HG03139 (cell line): ENCODE measurements at regions not wholly inside any gene's neighbourhood (a gene's known extent, or its start where the extent isn't known, plus 50 kb on each side); places are given as distances from the start of the nearest gene placed in this dataset.

Experiments used
- ATAC-seq: cut with Tn5 transposase; IDR thresholded peaks from one replicate; pipeline ENCODE4 v1.9.1; 2021; ENCODE audit not compliant: unreplicated experiment

DNA sequence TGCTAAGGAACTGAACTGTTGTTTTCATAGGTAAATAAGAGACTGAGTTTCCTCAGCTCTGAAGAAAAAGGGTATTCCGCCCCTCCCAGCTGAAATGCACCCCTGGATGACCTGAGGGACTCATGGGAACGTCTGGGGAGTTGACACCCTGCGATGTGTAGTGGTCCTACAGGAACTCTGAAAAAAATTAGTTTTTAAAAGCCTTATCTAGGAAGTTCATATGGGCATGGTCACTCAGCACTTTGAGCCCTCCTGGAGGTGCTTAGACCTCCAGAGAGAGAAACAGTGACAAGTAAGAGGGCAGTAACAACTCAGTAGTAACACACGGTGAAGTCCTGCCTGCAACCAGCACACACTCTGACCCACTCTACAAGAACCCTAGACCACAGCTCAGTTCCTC is 91.2 kb upstream of the CNOT2 start:
- no peak for ATAC-seq

GRCh38 chr12:70154087-70154638 is 89.1 kb upstream of the CNOT2 start:
- no peak for ATAC-seq

GRCh38 chr12:70154960-70155589 is 88.2 kb upstream of the CNOT2 start:
- no peak for ATAC-seq

DNA sequence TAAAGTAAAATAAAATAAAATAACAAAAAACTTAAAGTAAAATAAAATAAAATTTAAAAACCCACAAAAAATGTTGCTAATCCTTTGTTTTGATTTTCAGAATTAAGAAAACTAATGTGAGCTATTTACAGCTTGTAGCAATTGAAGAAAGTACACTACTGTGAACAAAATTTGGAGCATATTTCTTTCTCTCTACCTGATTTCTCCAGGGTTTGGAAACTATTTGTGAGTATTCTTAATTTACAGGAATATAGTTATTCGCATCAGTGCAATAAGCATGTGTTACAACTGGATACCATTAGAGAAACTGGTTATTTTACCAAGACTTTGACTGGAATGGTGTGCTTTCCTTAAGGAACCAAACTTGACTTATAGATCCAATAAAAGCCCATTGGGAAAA is 86.1 kb upstream of the CNOT2 start:
- ATAC-seq: no peak

DNA sequence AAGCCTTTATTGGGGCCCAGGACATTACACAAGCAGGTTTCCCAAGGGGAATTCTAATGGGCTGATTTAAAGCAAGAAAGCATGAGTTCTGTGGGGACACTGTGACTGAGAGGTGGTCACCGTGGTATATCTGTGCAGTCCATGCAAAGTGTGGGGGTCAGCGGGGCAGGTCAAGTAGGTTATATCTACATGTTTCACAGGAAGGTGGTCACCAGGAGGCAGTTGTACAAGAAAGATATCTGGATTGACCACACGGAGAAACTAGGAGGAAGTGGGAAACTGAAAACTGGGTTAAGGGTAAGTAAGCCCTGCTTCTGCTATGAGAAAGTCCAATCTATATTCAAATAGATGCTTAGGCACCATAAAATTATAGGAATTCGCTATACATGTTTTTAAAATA is 77.8 kb upstream of the CNOT2 start:
- no peak for ATAC-seq

GRCh38 chr12:70176290-70176689 is 66.9 kb upstream of the CNOT2 start:
- no peak for ATAC-seq

DNA sequence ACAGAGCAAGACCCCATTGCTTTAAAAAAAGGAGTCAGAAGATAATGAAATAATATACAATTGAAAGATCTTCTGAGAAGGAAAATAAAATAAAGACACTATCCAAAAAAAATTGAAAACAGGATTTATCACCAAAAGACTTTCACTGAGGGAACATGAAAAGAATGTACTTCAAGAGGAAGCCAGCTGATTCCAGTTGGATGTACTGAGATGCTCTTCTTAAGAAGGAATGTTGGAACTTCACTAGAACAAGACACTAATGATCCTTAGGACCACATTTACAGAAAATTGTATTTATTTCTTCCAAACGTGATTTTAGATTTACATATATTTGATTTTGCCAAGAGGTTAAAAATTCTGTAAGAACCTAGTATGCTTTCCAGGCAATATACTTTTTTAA is 65.6 kb upstream of the CNOT2 start:
- ATAC-seq: no peak

GRCh38 chr12:70178038-70178437 is 65.2 kb upstream of the CNOT2 start:
- ATAC-seq: no peak

DNA sequence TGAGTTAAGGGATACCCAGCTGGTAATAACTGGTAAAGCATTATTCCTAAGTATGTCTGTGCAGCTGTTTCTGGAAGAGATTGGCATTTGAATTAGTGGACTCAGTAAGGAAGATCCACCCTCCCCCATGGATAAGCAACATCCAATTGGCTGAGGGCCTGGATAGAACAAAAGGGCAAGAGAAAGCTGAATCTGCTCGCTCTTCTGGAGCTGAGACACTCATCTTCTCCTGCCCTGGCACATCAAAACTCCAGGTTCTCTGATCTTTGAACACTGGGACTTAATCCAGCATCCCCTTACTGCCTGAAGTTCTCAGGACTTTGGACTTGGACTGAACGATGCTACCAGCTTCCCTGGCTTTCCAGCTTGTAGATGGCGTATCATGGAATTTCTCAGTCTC is 63.1 kb upstream of the CNOT2 start:
- ATAC-seq: no peak

DNA sequence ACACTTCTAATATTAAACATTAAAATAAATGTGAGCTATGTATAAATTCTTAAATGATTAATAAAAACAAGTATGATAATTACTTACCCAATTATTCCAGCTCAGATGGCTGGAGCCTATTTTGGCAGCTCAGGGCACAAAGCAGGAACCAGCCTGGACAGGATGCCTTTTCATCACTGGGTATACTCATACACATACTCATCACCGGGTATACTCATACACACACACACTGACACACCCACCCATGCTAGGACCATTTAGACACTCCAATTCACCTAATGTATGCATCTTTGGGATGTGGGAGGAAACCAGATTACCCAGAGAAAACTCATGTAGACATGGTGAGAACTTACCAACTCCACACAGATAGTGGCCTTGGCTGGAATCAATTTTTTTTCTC is 57.9 kb upstream of the CNOT2 start:
- no peak for ATAC-seq

DNA sequence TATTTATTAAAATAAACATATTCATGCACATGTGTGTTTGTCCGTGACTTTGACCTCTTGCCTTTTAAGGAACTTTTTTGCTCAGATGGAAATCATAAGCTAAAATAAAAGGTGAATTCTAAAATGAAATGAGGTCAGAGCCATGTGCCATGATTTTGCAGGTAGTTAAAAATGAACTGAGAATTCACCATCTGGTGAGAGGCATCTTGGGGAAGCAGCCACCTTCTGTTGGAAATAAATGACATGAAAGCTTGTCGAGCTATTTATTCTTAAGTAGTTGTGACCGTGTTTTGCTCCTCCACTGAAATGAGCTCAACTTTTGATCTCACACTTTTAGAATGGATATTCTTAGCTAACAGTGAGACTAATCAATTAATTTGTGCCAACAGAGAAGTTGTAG is 56.8 kb upstream of the CNOT2 start:
- ATAC-seq: no peak

GRCh38 chr12:70190262-70191010 is 52.8 kb upstream of the CNOT2 start:
- no peak for ATAC-seq
